ENCODE measurements at regions not wholly inside any gene's neighbourhood (a gene's known extent, or its start where the extent isn't known, plus 50 kb on each side); places are given as distances from the start of the nearest gene placed in this dataset.

DNA sequence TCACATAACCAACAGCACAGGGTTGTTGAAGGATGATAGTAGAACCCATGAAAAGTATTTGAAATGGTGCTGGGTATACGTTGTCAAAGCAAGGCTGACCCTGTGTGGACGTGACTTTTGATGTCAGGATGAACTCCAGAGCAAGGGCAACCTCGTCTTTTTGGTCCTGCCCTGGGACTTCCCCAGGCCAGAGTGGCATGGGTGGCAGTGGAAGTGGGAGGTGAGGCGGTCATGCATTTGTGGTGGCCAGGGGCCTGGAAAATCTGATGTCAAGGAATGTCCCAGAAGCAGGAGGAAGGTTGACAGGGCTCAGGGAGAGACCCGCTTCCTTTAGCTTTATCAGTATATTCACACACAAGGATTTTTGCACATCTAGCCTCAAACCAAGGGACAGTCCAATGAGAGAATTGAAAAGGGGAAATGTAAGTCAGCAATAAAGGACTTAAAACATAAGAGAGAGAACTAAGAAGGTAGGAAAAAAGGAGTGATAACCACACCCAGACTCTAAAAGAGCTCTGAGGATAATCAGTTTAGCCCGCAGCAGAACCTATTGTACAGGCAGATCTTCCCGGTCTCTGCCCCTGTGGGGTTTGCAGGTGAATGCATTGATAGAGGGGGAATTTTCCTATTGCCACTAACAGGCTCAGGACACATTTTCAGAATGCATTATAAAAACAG, 98.8 kb upstream of the HDGFL1 start:
- intact Hi-C loops (cut with DNase I; ENCODE audit: low total_unique reads) = no loop called here
- DNase-seq = no peak
- no peaks in the 10 kb centered on the region for H3K4me1 ChIP-seq
- no peaks in the 10 kb centered on the region for H3K36me3 ChIP-seq (ENCODE audit: low read depth, missing control alignments)
- H3K9me3 ChIP-seq = no peaks in the 10 kb centered on the region
- H3K4me3 ChIP-seq = no peak overlapping the region
- no peak for TF ChIP-seq POLR2A (IDR thresholded peaks at IDR 0.05)
- TF ChIP-seq, protein P1, sequence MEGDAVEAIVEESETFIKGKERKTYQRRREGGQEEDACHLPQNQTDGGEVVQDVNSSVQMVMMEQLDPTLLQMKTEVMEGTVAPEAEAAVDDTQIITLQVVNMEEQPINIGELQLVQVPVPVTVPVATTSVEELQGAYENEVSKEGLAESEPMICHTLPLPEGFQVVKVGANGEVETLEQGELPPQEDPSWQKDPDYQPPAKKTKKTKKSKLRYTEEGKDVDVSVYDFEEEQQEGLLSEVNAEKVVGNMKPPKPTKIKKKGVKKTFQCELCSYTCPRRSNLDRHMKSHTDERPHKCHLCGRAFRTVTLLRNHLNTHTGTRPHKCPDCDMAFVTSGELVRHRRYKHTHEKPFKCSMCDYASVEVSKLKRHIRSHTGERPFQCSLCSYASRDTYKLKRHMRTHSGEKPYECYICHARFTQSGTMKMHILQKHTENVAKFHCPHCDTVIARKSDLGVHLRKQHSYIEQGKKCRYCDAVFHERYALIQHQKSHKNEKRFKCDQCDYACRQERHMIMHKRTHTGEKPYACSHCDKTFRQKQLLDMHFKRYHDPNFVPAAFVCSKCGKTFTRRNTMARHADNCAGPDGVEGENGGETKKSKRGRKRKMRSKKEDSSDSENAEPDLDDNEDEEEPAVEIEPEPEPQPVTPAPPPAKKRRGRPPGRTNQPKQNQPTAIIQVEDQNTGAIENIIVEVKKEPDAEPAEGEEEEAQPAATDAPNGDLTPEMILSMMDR (IDR thresholded peaks at IDR 0.05) = no peak
- H3K27me3 ChIP-seq = no peaks in the 10 kb centered on the region
- H3K27ac ChIP-seq = no peak overlapping the region
- 77% methylated on average over 7 of the region's 7 CpGs for WGBS, 2 donors

DNA sequence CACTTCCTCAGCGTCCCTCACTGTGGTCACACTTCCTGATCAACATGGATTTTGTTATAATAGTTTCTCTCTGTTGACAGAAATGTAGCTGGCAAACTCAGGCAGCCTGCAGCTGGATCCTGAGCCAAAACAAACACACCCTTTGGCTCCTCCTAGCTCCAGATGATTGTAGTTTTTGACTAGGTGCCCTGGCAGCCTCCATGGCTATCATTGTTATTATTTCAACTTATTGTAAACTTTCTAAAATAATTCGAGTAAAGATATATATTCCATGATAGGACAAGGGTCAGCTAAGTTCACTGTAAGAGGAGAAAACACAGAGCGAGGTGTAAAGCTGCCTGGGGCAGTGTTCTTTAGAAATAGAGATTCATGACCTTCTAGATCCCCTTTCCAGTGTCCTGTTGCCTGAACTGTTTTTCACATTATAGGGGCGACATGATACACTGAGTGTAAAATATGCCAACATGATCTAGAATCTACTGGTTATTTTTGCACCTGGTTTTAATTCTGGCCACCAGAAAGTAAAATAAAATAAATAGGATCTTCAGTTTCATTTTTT, 98.2 kb upstream of the HDGFL1 start:
- WGBS, 2 donors = 33 to 51% methylated on average over 4 of the region's 4 CpGs
- DNase-seq = no peak
- no peaks in the 10 kb centered on the region for H3K27me3 ChIP-seq
- no peak overlapping the region for H3K27ac ChIP-seq
- no peaks in the 10 kb centered on the region for H3K4me1 ChIP-seq
- TF ChIP-seq, protein P1 (IDR thresholded peaks at IDR 0.05) = no peak
- no peak for TF ChIP-seq POLR2A (IDR thresholded peaks at IDR 0.05)
- H3K36me3 ChIP-seq (ENCODE audit: low read depth, missing control alignments) = no peaks in the 10 kb centered on the region
- intact Hi-C loops (cut with DNase I; ENCODE audit: low total_unique reads) = no loop called here
- H3K9me3 ChIP-seq = no peaks in the 10 kb centered on the region
- H3K4me3 ChIP-seq = no peak overlapping the region

DNA sequence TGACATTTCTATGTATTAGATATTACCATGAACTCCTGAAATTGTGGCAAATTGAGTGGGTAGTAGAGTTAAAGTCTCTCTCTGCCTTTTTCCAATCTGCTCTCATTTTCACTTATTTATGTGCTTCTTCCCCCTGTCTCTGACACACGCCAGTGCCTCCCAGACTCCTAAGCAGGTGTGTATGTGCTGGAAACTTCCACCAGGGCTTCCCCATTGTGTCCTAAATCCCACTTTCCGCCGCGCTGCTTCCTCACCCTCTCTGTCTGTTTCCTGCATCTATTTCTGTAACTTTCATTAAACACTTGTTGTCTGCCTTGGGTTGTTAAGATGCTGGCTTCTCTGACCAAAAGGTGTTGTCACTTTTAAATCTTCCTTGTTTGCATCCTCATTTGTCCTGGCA, 97.6 kb upstream of the HDGFL1 start:
- no peak overlapping the region for H3K4me3 ChIP-seq
- intact Hi-C loops (cut with DNase I; ENCODE audit: low total_unique reads) = no loop called here

DNA sequence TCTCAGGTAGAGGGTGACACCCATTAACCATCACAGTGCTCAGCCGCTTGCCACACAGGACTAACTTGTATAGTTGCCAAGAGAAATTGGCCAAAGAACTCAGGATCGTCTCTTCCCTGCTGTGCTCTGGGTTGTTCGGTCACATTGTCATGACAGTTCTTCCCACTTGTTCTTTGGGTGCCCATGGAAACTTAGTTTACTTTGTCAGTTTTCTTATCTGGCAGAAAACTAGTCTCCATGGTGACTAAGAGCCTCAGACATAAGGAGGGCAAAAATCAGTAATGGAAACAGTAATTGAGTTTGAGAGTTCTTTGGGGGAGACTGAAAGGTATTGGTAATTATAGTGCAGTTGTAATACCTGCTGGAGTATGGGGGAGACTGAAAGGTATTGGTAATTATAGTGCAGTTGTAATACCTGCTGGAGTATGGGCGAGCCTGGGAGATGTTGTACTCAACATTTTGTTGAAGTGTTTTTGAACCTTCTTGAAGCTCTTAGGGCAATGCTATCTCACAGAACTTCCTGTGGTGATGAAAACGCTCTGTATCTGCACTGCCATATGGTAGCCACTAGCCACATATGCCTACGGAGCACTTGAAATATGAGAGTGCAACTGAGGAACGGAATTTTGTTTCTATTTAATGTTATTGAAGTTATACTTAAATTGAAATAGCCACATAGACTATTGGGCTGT, 95.2 kb upstream of the HDGFL1 start:
- intact Hi-C loops (cut with DNase I; ENCODE audit: low total_unique reads) = no loop called here
- Histone ChIP-seq H3K4me1 (no peaks in the 10 kb centered on the region), H3K9me3 (no peaks in the 10 kb centered on the region), H3K36me3 (ENCODE audit: low read depth, missing control alignments) (no peaks in the 10 kb centered on the region), H3K27ac (no peak overlapping the region), H3K27me3 (no peaks in the 10 kb centered on the region), H3K4me3 (no peak overlapping the region)
- WGBS, 2 donors = 85 to 88% methylated on average over 7 of the region's 7 CpGs
- no peak for TF ChIP-seq POLR2A (IDR thresholded peaks at IDR 0.05)
- TF ChIP-seq, protein P1 (IDR thresholded peaks at IDR 0.05) = no peak
- no peak for DNase-seq

More for the DNA sequence above, 97.6 kb upstream of the HDGFL1 start:
- no peak for DNase-seq
- Histone ChIP-seq H3K27me3 (no peaks in the 10 kb centered on the region), H3K27ac (no peak overlapping the region), H3K9me3 (no peaks in the 10 kb centered on the region), H3K36me3 (ENCODE audit: low read depth, missing control alignments) (no peaks in the 10 kb centered on the region), H3K4me1 (no peaks in the 10 kb centered on the region)
- WGBS, 2 donors = 84 to 87% methylated on average over 4 of the region's 4 CpGs
- TF ChIP-seq, protein P1 (IDR thresholded peaks at IDR 0.05) = no peak
- TF ChIP-seq POLR2A (IDR thresholded peaks at IDR 0.05) = no peak

Data from testis (tissue), 2 donors.